Cardiac septum (tissue), 1 donor: ENCODE measurements at regions not wholly inside any gene's neighbourhood (a gene's known extent, or its start where the extent isn't known, plus 50 kb on each side); places are given as distances from the start of the nearest gene placed in this dataset.

Experiments used
- DNase-seq: peaks from one replicate; pipeline ENCODE4 v3.0.0-alpha.2; 2020; ENCODE audit warnings: low spot score
- intact Hi-C: fragments of 100-400 bp; cut with DNase I; formaldehyde crosslinking; loops from one replicate; pipeline ENCODE4 v1.14.0; 2022
- donor health status: DM: no; HTN: no; CAD: no.

DNA sequence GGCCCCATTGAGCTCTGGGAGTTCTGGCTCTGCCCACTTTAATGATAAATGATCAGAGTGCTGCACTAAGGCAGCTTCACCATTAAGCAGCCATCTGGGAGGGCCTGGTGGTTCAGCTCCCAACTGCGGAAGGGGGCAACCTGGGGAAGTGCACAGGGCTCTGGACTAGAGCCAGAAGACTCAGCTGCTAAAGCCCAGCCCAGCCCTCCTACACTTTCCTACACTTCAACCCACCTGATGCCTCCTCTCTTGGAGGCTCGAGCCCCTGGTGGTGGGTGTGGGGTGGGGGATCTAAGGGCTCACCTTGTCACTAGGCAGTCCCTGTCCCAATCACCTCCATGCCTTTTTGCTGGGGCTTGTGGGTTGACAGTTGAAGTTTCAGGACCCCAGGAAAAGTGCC, 60.6 kb upstream of the ANTXRL start:
- peak; percentile 67 for DNase-seq
- intact Hi-C loops = no loop called here

DNA sequence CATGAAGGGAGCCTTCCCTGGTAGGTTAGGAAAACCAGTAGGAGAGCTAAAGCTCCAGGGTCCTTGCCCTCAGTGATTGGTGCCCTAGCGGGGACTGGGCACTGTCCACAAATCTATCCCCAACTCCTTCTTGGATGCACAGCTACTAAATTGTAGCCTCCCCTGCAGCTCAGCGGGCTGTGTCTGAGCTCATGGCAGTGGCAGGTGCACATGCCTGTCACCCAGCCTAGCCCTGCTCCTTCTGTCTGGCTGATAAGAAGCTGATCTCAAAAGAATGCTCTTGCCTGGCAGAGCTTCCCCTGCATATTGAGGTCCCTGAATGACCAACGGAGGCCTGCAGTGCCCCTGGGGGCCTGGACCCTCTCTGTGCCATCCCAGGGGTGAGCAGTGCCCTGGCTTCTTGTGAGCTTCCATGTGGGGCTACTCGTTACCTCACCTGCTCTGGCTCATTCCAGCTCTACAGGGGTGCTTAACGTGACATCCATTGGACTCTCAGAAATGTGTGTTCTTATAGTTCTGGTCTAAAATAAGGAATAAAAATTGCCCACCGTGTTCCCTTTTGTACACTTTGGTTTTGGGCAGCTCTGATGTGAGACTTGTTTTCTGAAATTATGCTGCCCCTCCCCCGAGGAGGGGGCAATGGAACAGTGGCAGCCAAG, 59.8 kb upstream of the ANTXRL start:
- intact Hi-C loops = no loop called here
- peak; percentile 46 for DNase-seq

DNA sequence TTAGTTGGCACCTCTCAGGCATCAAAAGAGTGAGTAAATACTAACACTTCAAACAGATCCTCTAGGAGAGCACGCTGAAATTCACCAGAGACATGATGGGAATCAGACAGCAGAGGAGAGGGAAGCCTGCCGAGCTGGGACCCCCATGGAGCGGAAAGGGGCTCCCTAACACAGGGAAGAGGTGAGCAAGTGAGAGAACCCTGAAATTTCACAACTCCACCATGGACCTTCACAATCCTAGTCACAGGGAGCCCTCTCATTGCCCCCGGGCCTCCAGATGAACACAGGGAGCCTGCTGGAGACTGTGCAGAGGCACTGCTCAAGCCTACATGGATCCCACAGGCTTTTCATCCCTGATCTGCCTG, 59.2 kb upstream of the ANTXRL start:
- peak; percentile 46 for DNase-seq
- intact Hi-C loops = no loop called here

DNA sequence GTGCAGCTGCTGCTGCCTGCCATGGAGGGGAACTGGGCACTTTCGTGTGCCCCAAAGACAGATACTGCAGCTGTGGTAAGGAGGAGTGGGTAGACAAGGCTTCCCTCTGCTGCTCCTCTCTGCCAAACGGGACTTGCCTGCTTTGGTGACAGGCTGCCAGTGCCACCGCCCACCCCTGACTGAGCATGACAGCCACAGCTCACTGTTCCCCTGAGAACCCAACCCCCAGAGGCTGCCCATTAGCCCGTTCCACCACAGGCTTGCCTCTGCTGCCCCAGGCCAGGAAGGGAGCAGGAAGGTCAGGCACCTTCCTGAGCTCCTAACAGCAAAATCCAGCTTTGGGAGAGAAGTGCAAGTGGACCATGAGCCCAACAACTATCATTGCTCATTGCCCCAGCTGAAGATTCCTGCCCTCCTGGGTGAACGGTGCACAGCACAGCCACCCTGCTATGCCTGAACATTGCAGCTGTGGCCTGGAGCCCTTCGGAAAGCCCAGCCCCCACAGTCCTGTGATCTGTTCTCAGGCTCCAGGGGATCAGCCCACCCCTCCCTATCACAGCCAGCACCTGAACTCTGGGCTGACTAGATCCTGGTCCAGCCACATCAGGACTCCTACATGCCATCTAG, 58.7 kb upstream of the ANTXRL start:
- no peak for DNase-seq
- intact Hi-C loops = no loop called here

DNA sequence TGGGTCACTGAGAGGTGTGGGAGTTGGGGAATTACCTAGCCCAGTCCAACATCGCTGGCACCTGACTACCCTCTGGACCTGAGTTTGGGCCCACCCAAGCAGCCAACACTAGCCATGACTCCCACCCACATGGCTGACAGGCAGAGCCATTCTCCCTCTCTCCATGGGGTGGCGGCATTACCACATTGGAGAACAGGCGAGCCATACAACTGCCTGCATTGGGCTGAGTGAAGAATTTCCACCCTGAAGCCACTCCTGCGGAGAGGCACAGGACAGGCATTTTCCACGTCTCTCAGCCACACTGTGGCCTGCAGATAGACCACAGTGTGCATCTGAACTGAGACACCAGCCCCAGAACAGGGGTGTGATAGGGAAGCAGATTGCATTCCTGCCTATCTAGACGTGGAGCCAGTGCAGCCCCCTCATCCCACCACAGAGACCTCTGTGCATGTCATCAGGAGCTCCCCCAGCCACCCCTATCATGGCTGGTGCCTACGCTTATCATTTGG, 58.2 kb upstream of the ANTXRL start:
- DNase-seq = peak; percentile 82
- intact Hi-C loops = no loop called here

DNA sequence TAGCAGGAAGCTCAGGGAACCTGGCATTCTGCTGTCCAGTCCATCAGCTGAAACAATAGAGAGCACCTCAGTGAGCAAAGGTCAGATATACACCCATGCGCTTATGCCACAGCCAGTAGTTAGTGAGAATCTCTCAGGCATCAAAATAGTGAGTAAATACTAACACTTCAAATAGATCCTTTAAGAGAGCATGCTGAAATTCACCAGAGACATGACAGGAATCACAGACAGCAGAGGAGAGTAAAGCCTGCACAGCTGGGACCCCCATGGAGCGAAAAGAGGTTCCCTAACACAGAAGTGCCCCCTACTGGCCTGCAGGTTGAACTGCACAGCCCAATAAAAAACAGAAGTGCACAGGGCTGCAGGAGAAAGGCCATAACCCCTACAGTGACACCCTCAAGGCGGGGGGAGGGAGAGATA, 57.6 kb upstream of the ANTXRL start:
- intact Hi-C loops = no loop called here

DNA sequence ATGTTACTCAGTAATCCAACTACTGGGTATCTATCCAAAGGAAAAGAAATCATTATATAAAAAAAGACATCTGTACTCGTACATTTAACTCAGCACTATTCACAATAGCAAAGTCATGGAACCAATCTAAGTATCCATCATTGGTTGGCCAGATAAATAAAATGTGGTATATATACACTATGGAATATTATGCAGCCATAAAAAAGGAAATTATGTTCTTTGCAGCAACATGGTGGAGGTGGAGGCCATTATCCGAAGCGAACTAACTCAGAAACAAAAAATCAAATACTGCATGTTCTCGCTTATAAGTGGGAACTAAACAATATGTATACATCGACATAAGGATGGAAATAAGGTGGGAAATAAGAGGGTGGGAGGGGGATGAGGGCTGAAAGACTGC, 56.2 kb upstream of the ANTXRL start:
- no peak for DNase-seq

More for the DNA sequence above, 57.6 kb upstream of the ANTXRL start:
- DNase-seq = peak; percentile 39

DNA sequence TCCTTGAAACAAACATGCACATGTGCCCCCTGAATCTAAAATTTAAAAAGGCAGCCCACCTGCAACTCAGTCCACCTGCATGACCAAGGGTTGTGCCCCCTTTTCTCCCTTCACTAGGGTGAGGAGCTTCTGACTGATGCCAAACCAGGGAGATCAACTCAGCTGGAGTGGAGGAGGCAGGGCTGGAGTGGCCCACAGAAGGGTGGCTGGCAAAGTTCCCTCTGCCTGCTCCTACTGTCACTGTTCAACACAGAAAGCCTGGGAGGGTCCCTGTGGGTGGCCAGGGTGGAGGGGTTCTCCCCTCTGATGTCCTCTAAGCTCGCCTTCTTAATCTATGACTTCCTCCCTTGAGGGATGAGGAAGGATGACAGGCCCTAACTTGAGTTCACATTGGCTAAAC, 55.7 kb upstream of the ANTXRL start:
- DNase-seq = peak; percentile 66
- intact Hi-C loops = no loop called here

More for the DNA sequence above, 56.2 kb upstream of the ANTXRL start:
- intact Hi-C loops = no loop called here

DNA sequence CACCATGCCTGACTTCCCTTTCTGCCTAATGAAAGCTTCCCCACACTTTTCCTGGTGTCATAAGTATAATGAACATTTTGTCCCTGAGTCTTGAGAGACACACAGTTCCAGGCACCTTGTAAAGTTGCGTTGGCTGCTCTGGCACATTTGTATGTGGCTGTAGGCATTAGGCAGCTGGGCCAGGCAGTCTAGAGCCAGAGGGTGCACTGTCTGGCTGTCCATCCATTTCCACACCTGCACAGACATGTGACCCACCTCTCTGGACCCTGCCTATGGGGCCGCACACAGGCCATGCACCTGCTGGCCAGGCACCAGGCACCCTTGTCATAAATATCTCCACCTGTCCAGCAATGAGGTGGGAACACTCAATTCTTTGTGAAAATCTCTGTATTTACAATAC, 54.7 kb upstream of the ANTXRL start:
- intact Hi-C loops = no loop called here
- peak; percentile 26 for DNase-seq

DNA sequence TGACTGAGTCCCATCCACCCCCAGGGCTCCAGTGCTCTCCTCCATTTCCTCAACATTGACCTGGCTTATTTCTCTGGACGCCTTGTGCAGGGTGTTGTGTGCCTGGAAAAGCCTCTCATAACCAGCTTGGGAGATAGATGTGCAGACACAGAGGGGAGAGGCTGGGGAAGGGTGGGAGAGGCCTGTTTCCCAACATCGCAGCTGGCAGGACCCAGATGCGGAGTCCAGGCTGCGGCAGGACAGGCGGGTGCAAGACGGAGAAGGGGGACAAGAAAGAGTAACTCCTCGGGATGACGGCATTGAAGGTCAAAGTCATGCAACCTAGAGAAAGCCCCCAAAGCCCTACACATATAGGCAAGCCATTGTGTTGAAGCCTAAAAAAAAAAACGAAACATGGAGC, 54.1 kb upstream of the ANTXRL start:
- intact Hi-C loops = no loop called here
- peak; percentile 53 for DNase-seq

DNA sequence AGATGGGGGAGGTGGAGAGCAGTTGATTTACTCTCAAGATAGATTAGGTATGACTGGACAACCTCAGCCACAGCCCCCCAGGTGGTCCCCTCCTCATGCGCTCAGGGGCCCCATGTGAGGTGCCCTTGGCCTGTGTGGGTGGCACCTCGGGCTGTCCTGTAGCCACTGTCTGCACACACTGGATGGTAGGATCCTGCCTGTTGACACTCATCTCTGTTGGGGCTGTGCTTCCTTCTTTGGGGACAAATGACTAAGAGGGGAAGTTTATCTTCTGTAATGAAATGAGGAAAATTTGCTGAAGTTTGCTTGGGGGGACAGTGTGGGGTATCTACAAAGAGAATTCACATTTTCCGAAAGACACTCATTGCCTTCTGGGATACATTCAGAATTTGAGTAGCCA, 53.6 kb upstream of the ANTXRL start:
- intact Hi-C loops = no loop called here
- peak; percentile 69 for DNase-seq

DNA sequence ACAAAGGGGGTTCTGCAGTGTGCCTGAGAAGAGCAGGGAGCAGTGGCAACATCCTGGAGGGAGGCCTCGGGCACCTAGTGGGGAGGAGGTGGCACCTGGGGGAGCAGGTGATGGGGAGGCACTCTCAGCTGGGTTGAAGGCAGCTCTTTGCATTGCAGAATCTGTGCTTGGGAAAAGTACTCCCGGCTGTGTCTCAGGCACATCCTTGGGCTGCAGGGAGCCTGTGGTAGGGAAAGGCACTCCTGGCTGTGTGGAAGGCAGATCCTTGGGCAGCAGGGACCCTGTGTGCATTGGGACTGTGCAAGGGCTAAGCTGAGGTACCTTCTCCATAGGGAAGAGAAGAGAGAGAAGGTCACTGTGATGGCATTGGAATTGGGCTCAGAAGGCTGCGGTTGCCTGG, 52.8 kb upstream of the ANTXRL start:
- intact Hi-C loops = no loop called here

DNA sequence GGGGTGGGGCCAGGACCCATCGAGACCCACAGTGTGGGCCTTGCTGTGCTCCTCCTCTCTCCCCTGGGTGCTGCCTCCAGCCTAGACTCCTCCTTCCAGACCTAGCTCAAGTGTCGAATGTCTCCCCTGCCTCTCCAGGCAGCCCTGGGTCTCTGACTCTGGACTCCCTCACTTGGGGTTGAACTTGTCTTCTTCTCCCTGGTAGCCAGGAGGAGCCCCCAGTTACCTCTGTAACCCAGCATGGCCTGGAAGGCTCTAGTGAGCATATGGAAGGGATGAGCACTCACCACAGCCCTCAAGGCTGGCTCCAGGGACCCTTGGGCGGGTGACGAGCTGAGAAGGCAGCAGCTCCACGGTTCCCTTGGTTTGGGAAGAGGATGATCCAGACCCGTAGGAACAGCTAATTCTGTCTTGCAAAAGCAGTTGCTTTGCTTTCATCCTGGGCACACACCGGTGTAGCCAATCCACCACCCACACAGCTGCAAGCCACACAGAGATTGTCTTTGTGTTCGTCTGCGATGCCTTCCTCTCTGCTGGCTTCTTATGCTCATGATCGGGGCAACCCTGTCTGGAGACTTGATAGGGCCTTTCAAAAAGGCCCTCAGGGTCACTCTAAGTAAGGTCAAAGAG, 52.3 kb upstream of the ANTXRL start:
- intact Hi-C loops = no loop called here
- peak; percentile 72 for DNase-seq

More for the DNA sequence above, 52.8 kb upstream of the ANTXRL start:
- DNase-seq = peak; percentile 51

DNA sequence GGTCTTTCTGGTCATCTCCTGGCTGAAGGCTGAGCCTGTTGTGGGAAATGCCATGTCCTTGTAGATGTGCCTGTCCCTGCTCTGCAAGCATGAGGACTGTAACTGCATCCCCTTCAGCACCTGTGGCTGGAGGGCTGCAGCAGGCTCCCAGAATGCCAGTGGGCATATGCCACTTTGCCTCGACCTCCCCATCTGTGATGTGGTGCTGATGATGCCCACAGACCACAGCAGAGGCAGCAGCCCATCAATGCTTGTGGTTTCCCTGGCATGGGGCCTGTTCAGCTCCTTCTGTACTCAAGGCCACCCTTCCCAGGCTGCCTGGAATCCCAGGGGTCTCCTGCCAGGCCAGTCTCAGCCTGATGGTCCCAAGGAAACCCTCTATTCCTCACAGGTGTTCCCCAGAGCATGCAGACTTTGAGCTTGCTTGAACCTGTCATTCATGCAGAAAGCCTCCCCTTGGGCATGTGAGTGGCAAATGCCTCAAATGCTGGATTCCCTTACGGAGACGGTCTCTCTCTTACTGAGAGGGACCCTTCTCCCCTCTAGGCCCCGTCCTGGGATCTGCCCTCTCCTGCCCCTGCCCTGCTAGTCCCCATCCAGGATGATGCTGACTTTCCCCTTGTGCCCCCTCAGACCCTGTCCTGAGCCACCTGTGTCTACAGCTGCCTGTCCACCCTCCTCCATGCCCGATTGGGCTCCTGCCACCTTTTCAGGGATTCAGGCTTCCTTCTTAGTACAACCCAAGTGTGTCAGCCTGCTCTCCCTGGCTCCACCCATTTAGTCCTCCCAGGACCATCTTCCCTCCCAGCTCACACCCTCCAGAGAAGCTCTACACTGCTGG, 50.9 kb upstream of the ANTXRL start:
- peak; percentile 54 for DNase-seq
- intact Hi-C loops = no loop called here

DNA sequence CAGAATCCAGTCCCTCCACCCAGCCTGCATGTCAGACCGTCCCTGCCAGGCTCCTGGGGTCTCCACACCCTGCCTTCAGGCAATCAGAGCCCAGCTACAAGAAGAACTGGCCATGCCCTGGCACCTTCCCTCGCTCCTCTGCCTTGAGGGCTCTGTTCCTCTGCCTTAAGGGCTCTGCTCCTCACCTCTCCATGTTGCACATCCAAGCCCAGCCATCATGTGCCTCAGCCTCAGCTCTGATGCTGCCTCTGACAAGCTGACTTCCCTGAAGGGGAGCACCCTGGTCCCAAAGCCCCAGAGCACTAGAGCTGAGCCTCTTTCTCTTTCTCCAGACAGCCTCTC, 50.3 kb upstream of the ANTXRL start:
- DNase-seq = peak; percentile 22
- intact Hi-C loops = no loop called here

DNA sequence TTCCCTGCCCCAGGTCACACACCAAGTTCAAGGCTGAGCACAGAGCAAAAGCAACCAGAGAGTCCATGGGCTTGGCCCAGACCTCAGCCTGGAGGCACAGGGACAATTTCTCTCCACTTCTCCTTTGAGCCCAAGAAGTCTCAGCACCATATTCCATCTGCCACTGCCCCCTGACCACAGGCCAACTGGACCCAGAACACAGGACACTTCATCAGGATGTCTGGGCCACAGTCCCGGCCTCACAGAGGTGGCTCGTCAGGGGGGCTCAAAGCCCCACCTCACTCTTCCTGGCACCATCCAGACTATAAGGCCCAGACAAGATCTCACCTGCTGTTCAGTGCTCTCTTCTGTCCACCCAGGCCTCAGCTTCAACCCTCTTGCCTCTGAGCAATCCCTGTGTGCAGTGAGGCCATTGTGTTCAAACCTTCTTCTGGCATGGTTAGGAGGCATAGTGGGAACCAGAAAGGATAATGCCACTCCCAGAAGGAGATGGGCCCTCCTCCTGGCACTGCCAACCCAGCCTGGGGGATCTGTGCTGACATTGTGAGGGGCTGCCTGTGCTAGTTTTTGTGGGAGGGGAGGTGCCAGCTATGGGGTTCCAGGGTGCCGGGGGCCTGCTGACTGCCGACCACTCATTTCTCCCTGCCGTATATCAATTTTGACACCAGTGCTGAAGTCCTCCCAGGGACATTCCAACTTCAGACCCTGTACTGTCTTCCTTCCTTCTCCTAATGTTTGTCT, 49.7 kb upstream of the ANTXRL start:
- intact Hi-C loops = no loop called here
- peak; percentile 36 for DNase-seq
